Sigmoid colon (tissue), 6 donors: ENCODE measurements at regions not wholly inside any gene's neighbourhood (a gene's known extent, or its start where the extent isn't known, plus 50 kb on each side); places are given as distances from the start of the nearest gene placed in this dataset.

Experiments
- DNase-seq: peaks from one replicate; pipeline ENCODE4 v3.0.0-alpha.2; 2019
- H3K27ac ChIP-seq, 4 donors: fragments of 200-600 bp; sonication (generic); one replicate each; pipeline ENCODE4 v1.5.1; 2016 to 2019; ENCODE audit warnings: mild to moderate bottlenecking in 1 of 4
- H3K27me3 ChIP-seq, 3 donors: fragments of 200-600 bp; sonication (generic); one replicate each; pipeline ENCODE4 v1.5.1; 2019; ENCODE audit warnings: mild to moderate bottlenecking in 1 of 3
- H3K36me3 ChIP-seq, 4 donors: fragments of 200-600 bp; sonication (generic); one replicate each; pipeline ENCODE4 v1.5.1; 2016 to 2019
- H3K4me1 ChIP-seq, 4 donors: fragments of 200-600 bp; sonication (generic); one replicate each; pipeline ENCODE4 v1.5.1; 2017 to 2019
- H3K4me3 ChIP-seq, 4 donors: fragments of 200-600 bp; sonication (generic); one replicate each; pipeline ENCODE4 v1.5.1; 2017 to 2019; ENCODE audit warnings: mild to moderate bottlenecking in 2 of 4, moderate library complexity in 1 of 4
- H3K9me3 ChIP-seq, 4 donors: fragments of 200-600 bp in 3 of 4; sonication (generic) in 3 of 4; one replicate each; pipeline versions ENCODE4 v1.5.1 to v1.6.1; 2013 to 2019
- EP300 ChIP-seq, 4 donors: sonication (generic); formaldehyde crosslinking; IDR thresholded peaks; one replicate each; pipeline ENCODE4 v1.6.1; 2017; ENCODE audit warnings: antibody characterized with exemption in 4 of 4
- POLR2A ChIP-seq, 2 donors: fragments of 450-650 bp; IDR thresholded peaks; one replicate each; pipeline ENCODE4 v1.6.1; 2016; ENCODE audit warnings: antibody characterized with exemption in 2 of 2, mild to moderate bottlenecking in 2 of 2, moderate library complexity in 2 of 2
- POLR2AphosphoS5 ChIP-seq, 4 donors: sonication (generic); formaldehyde crosslinking; IDR thresholded peaks; one replicate each; pipeline ENCODE4 v1.6.1; 2017; ENCODE audit warnings: antibody characterized with exemption in 4 of 4
- WGBS, 2 donors: extraction: QIAGEN DNeasy Blood & Tissue Kit; methylation state at CpG; one replicate each; pipeline ENCODE4 v1.1.7; 2013; 5-methylcytosine and 5-hydroxymethylcytosine counted together
- intact Hi-C: fragments of 100-400 bp; cut with DNase I; formaldehyde crosslinking; loops from one replicate; pipeline ENCODE4 v1.15.1; 2023
- TF ChIP-seq, protein P1 (sequence below), 4 experiments: fragments of 450-650 bp in 3 of 4; fragments of 200-600 bp in 1 of 4; IDR thresholded peaks; one replicate each; pipeline ENCODE4 v1.5.1; 2016 to 2019; ENCODE audit warnings: antibody characterized with exemption in 4 of 4, mild to moderate bottlenecking in 3 of 4, moderate library complexity in 2 of 4
- donor health status: healthy with polysubstance abuse.
- donor health status: healthy.

- intact Hi-C loops: no loop called here
- Histone ChIP-seq H3K9me3 (no peaks in the 10 kb centered on the region), H3K4me3 (no peak overlapping the region), H3K36me3 (no peaks in the 10 kb centered on the region), H3K27me3 (no peaks in the 10 kb centered on the region), H3K27ac (no peak overlapping the region), H3K4me1 (no peaks in the 10 kb centered on the region)
- TF ChIP-seq POLR2A (IDR thresholded peaks at IDR 0.05) (no peak), EP300 (IDR thresholded peaks at IDR 0.05) (no peak), POLR2AphosphoS5 (IDR thresholded peaks at IDR 0.05) (no peak)
- TF ChIP-seq, protein P1, sequence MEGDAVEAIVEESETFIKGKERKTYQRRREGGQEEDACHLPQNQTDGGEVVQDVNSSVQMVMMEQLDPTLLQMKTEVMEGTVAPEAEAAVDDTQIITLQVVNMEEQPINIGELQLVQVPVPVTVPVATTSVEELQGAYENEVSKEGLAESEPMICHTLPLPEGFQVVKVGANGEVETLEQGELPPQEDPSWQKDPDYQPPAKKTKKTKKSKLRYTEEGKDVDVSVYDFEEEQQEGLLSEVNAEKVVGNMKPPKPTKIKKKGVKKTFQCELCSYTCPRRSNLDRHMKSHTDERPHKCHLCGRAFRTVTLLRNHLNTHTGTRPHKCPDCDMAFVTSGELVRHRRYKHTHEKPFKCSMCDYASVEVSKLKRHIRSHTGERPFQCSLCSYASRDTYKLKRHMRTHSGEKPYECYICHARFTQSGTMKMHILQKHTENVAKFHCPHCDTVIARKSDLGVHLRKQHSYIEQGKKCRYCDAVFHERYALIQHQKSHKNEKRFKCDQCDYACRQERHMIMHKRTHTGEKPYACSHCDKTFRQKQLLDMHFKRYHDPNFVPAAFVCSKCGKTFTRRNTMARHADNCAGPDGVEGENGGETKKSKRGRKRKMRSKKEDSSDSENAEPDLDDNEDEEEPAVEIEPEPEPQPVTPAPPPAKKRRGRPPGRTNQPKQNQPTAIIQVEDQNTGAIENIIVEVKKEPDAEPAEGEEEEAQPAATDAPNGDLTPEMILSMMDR (IDR thresholded peaks at IDR 0.05): no peak
- WGBS, 2 donors: 51 to 68% methylated on average over 3 of the region's 3 CpGs
- no peak for DNase-seq
Observed at GRCh38 chr11:41784513-41785335, 325.3 kb upstream of the LRRC4C start.

GRCh38 chr11:41786087-41786486 is 326.6 kb upstream of the LRRC4C start:
- H3K9me3 ChIP-seq: no peaks in the 10 kb centered on the region
- no peak overlapping the region for H3K27ac ChIP-seq
- WGBS, 2 donors: 5 to 14% methylated on average over 1 of the region's 1 CpG
- no peaks in the 10 kb centered on the region for H3K4me1 ChIP-seq
- no peaks in the 10 kb centered on the region for H3K27me3 ChIP-seq
- TF ChIP-seq, protein P1 (IDR thresholded peaks at IDR 0.05): no peak
- TF ChIP-seq POLR2A (IDR thresholded peaks at IDR 0.05) (no peak), EP300 (IDR thresholded peaks at IDR 0.05) (no peak), POLR2AphosphoS5 (IDR thresholded peaks at IDR 0.05) (no peak)
- no peaks in the 10 kb centered on the region for H3K36me3 ChIP-seq
- H3K4me3 ChIP-seq: no peak overlapping the region
- intact Hi-C loops: no loop called here
- DNase-seq: no peak

DNA sequence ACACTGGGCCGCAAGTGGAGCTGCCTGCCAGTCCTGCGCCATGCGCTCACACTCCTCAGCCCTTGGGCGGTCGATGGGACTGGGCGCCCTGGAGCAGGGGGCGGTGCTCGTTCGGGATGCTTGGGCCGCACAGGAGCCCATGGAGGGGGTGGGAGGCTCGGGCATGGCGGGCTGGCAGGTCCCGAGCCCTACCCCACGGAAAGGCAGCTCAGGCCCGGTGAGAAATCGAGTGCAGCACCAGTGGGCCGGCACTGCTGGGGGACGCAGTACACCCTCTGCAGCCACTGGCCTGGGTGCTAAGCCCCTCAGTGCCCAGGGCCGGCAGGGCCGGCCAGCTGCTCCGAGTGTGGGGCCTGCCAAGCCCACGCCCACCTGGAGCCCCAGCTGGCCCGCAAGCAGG is 328.7 kb upstream of the LRRC4C start:
- H3K36me3 ChIP-seq: no peaks in the 10 kb centered on the region
- TF ChIP-seq, protein P1 (IDR thresholded peaks at IDR 0.05): no peak
- no peak for DNase-seq
- H3K4me3 ChIP-seq: no peak overlapping the region
- no peaks in the 10 kb centered on the region for H3K4me1 ChIP-seq
- intact Hi-C loops: no loop called here
- H3K9me3 ChIP-seq: no peaks in the 10 kb centered on the region
- no peak overlapping the region for H3K27ac ChIP-seq
- 90 to 92% methylated on average over 23 of the region's 23 CpGs for WGBS, 2 donors
- H3K27me3 ChIP-seq: no peaks in the 10 kb centered on the region

DNA sequence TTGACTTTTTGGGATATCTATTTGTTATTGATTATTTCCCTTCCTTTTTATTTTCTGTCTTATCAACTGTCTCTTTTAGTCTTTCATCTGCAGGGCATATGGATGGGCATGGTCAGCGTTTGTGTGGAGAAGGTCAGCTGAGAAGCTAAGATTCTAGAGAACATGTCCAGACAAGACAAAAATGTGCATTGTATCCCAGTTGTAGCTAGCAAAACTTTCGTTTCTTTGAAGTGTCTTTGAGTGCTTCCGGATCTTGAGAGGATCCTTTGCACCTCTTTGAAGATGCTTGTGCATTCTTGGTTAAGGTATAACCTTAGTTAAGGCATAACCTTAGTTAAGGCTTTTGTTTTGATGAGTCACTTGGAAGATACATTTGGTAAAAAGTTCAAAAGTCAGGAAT is 329.9 kb upstream of the LRRC4C start:
- H3K9me3 ChIP-seq: no peaks in the 10 kb centered on the region
- no peak for DNase-seq
- TF ChIP-seq, protein P1 (IDR thresholded peaks at IDR 0.05): no peak
- TF ChIP-seq POLR2AphosphoS5 (IDR thresholded peaks at IDR 0.05) (no peak), POLR2A (IDR thresholded peaks at IDR 0.05) (no peak), EP300 (IDR thresholded peaks at IDR 0.05) (no peak)
- H3K36me3 ChIP-seq: no peaks in the 10 kb centered on the region
- no peaks in the 10 kb centered on the region for H3K27me3 ChIP-seq
- 68 to 79% methylated on average over 3 of the region's 3 CpGs for WGBS, 2 donors
- no peak overlapping the region for H3K27ac ChIP-seq
- no peak overlapping the region for H3K4me3 ChIP-seq
- intact Hi-C loops: no loop called here
- no peaks in the 10 kb centered on the region for H3K4me1 ChIP-seq

DNA sequence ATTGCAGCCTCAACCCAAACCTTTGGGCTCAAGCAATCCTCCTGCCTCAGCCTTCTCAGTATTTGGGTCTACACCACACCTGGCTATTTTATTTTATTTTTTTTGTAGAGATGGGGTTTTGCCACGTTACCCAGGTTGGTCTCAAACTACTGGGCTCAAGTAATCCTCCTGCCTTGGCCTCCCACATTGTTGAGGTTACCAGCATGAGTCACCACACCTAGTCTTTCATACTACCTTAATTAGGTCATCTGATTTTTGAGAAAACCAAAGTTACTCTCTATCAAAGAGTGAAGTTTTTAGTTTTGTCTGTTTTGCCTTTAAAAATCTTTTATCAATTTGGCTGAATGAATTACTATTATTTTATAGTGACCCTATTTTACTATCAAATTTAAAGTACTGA is 335.6 kb upstream of the LRRC4C start:
- Histone ChIP-seq H3K27ac (no peak overlapping the region), H3K4me1 (no peaks in the 10 kb centered on the region), H3K27me3 (no peaks in the 10 kb centered on the region), H3K36me3 (no peaks in the 10 kb centered on the region), H3K9me3 (no peaks in the 10 kb centered on the region), H3K4me3 (no peak overlapping the region)
- TF ChIP-seq POLR2A (IDR thresholded peaks at IDR 0.05) (no peak), POLR2AphosphoS5 (IDR thresholded peaks at IDR 0.05) (no peak), EP300 (IDR thresholded peaks at IDR 0.05) (no peak)
- TF ChIP-seq, protein P1 (IDR thresholded peaks at IDR 0.05): no peak
- no peak for DNase-seq
- intact Hi-C loops: no loop called here
- WGBS, 2 donors: 28 to 34% methylated on average over 1 of the region's 1 CpG
